PFSK-1 (cell line): ENCODE measurements at regions not wholly inside any gene's neighbourhood (a gene's known extent, or its start where the extent isn't known, plus 50 kb on each side); places are given as distances from the start of the nearest gene placed in this dataset.

Experiments used
- POLR2AphosphoS5 ChIP-seq: IDR thresholded peaks from 2 replicates; pipeline ENCODE4 v1.6.1; 2012; ENCODE audit warnings: low read depth, mild to moderate bottlenecking, control low read depth, low read length, moderate library complexity
- REST ChIP-seq, 2 experiments: IDR thresholded peaks; 2 replicates each; pipeline versions ENCODE4 v1.6.1 to v1.8.0; 2011 to 2012; ENCODE audit warnings: low read depth in 2 of 2, low read length in 2 of 2, control low read depth in 1 of 2, inconsistent platforms in 1 of 2, mild to moderate bottlenecking in 1 of 2, moderate library complexity in 1 of 2; ENCODE audit not compliant: insufficient read depth in 1 of 2

GRCh38 chr3:182533394-182533793 lies 259.9 kb upstream of the ATP11B start:
- TF ChIP-seq POLR2AphosphoS5 = no peak
- TF ChIP-seq REST (IDR thresholded peaks at IDR 0.05; ENCODE audit: insufficient read depth in 1 of 2, low read depth in 2 of 2, low read length in 2 of 2) = no peak
